ENCODE measurements at regions not wholly inside any gene's neighbourhood (a gene's known extent, or its start where the extent isn't known, plus 50 kb on each side); places are given as distances from the start of the nearest gene placed in this dataset.

GRCh38 chr10:62457196-62457595 lies 83.0 kb downstream of the ZNF365 start:
- Histone ChIP-seq H3K27me3 (ENCODE audit: insufficient read depth) (no peaks in the 10 kb centered on the region), H3K9ac (no peak overlapping the region), H3K36me3 (replicated peaks in 1 of 2; ENCODE audit: control insufficient read depth in 1 of 2, insufficient read depth in 2 of 2, low read length in 1 of 2) (no peaks in the 10 kb centered on the region), H3K4me2 (no peak overlapping the region), H3K79me2 (ENCODE audit: insufficient read depth) (no peaks in the 10 kb centered on the region), H3F3A (replicated peaks; ENCODE audit: insufficient read depth) (no peaks in the 10 kb centered on the region), H4K20me1 (ENCODE audit: insufficient read depth) (no peaks in the 10 kb centered on the region), H3K4me3 (ENCODE audit: low read depth in 2 of 2, low read length in 1 of 2) (no peak overlapping the region), H3K9me2 (no peaks in the 10 kb centered on the region), H3K4me1 (ENCODE audit: control insufficient read depth in 1 of 2, insufficient read depth in 2 of 2, low read depth in 1 of 2, low read length in 1 of 2) (peaks cover 0 to 2% of the 10 kb centered on the region in 2 experiments; a peak in 2 of 4 replicates), H3K9me3 (no peaks in the 10 kb centered on the region), H3K27ac (ENCODE audit: low read depth in 2 of 2, low read length in 1 of 2) (no peak overlapping the region), H2AFZ (ENCODE audit: low read depth) (no peak overlapping the region)
- POLR2A ChIA-PET: no interaction called here
- 100% methylated on average over 2 of the region's 2 CpGs for WGBS (ENCODE audit: low lambda C conversion rate)
- no peak for TF ChIP-seq SIN3A (IDR thresholded peaks at IDR 0.05; ENCODE audit: borderline replicate concordance, low read depth, low read length)
- no peak for TF ChIP-seq EP300 (IDR thresholded peaks at IDR 0.05; ENCODE audit: borderline replicate concordance in 1 of 2, low read depth in 1 of 2, low read length in 1 of 2)
- TF ChIP-seq MXI1 (IDR thresholded peaks at IDR 0.05; ENCODE audit: low read depth, low read length): no peak
- no peak for TF ChIP-seq GATA2 (CRISPR knock-in tag; IDR thresholded peaks at IDR 0.05)
- no peak for TF ChIP-seq RAD21 (IDR thresholded peaks at IDR 0.05; ENCODE audit: low read length)
- TF ChIP-seq USF2 (IDR thresholded peaks at IDR 0.05; ENCODE audit: borderline replicate concordance, low read depth, low read length): no peak
- TF ChIP-seq CHD2 (IDR thresholded peaks at IDR 0.05; ENCODE audit: low read length, partially characterized antibody): no peak
- TF ChIP-seq RXRA (IDR thresholded peaks at IDR 0.05; ENCODE audit: borderline replicate concordance, low read depth): no peak
- no peak for TF ChIP-seq POLR2AphosphoS5 (IDR thresholded peaks at IDR 0.05; ENCODE audit: low read depth, low read length)
- no peak for TF ChIP-seq RCOR1 (IDR thresholded peaks at IDR 0.05; ENCODE audit: low read length)
- TF ChIP-seq NRF1 (IDR thresholded peaks at IDR 0.05; ENCODE audit: low read depth, low read length): no peak
- TF ChIP-seq TAF1 (IDR thresholded peaks at IDR 0.05; ENCODE audit: borderline replicate concordance, low read depth, low read length): no peak
- TF ChIP-seq SMC3 (IDR thresholded peaks at IDR 0.05; ENCODE audit: low read depth, low read length): no peak
- no peak for TF ChIP-seq ZBTB33 (IDR thresholded peaks at IDR 0.05; ENCODE audit: borderline replicate concordance, low read depth)
- no peak for TF ChIP-seq USF1 (IDR thresholded peaks at IDR 0.05; ENCODE audit: borderline replicate concordance, low read depth)
- no peak for TF ChIP-seq CTCF (IDR thresholded peaks at IDR 0.05)
- no peak for TF ChIP-seq NFIC (IDR thresholded peaks at IDR 0.05; ENCODE audit: borderline replicate concordance)
- TF ChIP-seq REST (IDR thresholded peaks at IDR 0.05; ENCODE audit: low read depth, low read length): no peak
- no peak for TF ChIP-seq RFX5 (IDR thresholded peaks at IDR 0.05; ENCODE audit: low read length)
- no peak for DNase-seq
- CTCF ChIA-PET: interaction anchor here (1.1 to 2.7 kb wide), 4 partner anchors 9 to 192 kb away, joined by 3 to 10 read pairs (median 4); no protein-coding TSS in a partner anchor

Data from SK-N-SH (cell line).